ENCODE measurements at regions not wholly inside any gene's neighbourhood (a gene's known extent, or its start where the extent isn't known, plus 50 kb on each side); places are given as distances from the start of the nearest gene placed in this dataset.
"Not testable (repeated sequence)": the region's sequence is repeated elsewhere in the genome, so short reads cannot be mapped to it uniquely, and the experiment has no call there.

DNA sequence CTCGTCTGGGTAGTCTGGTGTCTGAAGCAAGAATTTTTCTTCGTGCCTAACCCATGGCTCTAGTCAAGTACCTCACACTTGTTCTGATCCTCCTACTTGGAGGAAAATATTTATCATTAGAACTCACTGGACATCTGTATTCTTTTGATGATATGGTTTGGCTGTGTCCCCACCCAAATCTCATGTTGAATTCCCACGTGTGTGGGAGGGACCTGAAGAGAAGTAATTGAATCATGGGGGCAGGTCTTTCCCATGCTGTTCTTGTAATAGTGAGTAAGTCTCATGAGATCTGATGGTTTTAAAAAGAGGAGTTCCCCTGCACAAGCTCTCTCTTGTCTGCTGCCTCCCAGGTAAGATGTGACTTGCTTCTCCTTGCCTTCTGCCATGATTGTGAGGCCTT is 137.7 kb upstream of the TSC22D2 start:
- not testable (repeated sequence) for TF ChIP-seq EZH2phosphoT487 (IDR thresholded peaks at IDR 0.05; ENCODE audit: insufficient read depth, low read depth); EZH2 (IDR thresholded peaks at IDR 0.05; ENCODE audit: insufficient read depth, poor library complexity, severe bottlenecking)
